ENCODE measurements at regions not wholly inside any gene's neighbourhood (a gene's known extent, or its start where the extent isn't known, plus 50 kb on each side); places are given as distances from the start of the nearest gene placed in this dataset.
A peak's percentile ranks its signal among the peaks of the same experiment; 100 is the strongest.
"Not testable (repeated sequence)": the region's sequence is repeated elsewhere in the genome, so short reads cannot be mapped to it uniquely, and the experiment has no call there.

DNA sequence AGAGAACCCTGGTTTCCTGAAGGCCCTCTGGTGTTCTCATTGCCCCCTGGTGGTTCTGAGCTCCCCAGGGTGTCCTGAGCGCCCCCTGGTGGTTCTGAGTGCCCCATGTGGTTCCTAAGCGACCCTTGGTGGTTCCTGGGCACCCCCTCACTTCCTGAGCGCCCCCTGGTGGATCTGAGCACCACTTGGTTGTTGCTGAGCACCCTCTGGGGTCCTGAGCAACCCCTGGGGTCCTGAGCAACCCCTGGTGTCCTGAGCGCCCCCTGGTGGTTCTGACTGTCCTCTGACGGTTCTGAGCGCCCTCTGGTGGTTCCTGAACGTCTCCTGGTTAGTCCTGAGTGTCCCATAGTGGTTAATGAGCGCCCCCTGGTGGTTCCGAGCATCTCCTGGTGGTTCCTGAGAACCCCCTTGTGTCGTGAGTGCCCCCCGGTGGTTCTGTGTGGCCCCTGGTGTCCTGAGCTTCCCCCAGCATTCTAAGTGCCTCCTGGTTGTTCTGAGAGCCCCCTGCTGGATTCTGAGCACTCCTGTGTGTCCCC, 568.3 kb downstream of the TMEM121 start:
- no peak overlapping the region for H3K4me3 ChIP-seq (ENCODE audit: low read length)
- DNase-seq (ENCODE audit: low read depth): no peak

DNA sequence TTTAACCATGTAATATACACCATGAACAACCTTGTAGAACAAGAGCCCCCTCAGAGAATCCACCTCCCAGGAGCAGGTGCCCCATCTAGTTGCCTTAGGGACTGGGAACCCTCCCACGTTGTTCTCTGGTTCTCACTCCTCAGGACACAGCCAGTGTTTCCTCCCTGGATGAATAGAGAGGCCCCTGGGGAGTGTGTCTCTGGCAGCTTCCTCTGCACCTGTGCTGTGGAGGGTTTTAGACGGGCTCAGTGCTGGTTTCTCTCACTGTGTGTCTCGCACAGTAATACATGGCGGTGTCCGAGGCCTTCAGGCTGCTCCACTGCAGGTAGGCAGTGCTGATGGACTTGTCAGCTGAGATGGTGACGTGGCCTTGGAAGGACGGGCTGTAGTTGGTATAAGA, 581.3 kb downstream of the TMEM121 start:
- no peak overlapping the region for H3K4me3 ChIP-seq (ENCODE audit: low read length)
- no peak for DNase-seq (ENCODE audit: low read depth)
- TF ChIP-seq, protein P1, sequence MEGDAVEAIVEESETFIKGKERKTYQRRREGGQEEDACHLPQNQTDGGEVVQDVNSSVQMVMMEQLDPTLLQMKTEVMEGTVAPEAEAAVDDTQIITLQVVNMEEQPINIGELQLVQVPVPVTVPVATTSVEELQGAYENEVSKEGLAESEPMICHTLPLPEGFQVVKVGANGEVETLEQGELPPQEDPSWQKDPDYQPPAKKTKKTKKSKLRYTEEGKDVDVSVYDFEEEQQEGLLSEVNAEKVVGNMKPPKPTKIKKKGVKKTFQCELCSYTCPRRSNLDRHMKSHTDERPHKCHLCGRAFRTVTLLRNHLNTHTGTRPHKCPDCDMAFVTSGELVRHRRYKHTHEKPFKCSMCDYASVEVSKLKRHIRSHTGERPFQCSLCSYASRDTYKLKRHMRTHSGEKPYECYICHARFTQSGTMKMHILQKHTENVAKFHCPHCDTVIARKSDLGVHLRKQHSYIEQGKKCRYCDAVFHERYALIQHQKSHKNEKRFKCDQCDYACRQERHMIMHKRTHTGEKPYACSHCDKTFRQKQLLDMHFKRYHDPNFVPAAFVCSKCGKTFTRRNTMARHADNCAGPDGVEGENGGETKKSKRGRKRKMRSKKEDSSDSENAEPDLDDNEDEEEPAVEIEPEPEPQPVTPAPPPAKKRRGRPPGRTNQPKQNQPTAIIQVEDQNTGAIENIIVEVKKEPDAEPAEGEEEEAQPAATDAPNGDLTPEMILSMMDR (conservative IDR thresholded peaks at IDR 0.05; ENCODE audit: low read depth, low read length): no peak

More for the DNA sequence above, 568.3 kb downstream of the TMEM121 start:
- TF ChIP-seq, protein P1 (conservative IDR thresholded peaks at IDR 0.05; ENCODE audit: low read depth, low read length): peak; percentile 8

DNA sequence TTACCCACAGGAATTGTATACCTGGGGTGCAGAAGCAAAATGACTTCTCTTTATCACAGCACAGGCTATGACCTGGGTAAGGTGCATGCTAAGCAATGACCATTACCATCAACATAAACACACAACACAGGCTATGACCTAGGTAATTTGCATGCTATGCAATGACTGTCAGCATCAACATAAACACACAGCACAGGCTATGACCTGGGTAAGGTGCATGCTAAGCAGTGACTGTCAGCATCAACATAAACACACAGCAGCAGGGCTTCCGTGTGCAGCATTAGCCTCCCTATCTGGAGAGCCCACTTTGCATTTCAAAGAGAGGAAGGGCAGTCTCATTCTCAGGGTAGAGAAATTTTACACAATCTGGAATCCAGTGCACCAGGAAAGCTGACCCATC, 583.0 kb downstream of the TMEM121 start:
- DNase-seq (ENCODE audit: low read depth): no peak
- no peak overlapping the region for H3K4me3 ChIP-seq (ENCODE audit: low read length)
- TF ChIP-seq, protein P1 (conservative IDR thresholded peaks at IDR 0.05; ENCODE audit: low read depth, low read length): no peak

DNA sequence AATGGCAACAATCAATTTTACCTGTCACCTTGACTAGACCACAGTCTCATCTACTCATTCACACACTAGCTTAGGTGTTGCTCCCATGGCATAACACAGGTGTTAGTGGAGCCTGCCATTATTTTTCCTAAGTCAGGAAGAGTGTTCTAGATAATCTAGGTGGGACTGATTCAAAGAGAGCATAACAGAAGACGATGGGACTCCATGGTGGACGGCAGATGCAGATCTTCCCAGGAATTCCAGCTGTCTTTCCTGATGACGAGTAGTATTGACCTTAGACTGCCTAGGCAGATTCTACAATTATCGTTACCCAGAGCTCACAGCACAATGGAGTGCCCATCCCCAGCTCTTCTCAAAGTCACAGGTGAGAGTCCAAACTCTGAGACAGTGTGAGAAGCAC, 589.0 kb downstream of the TMEM121 start:
- no peak for DNase-seq (ENCODE audit: low read depth)
- TF ChIP-seq, protein P1 (conservative IDR thresholded peaks at IDR 0.05; ENCODE audit: low read depth, low read length): no peak
- H3K4me3 ChIP-seq (ENCODE audit: low read length): no peak overlapping the region

DNA sequence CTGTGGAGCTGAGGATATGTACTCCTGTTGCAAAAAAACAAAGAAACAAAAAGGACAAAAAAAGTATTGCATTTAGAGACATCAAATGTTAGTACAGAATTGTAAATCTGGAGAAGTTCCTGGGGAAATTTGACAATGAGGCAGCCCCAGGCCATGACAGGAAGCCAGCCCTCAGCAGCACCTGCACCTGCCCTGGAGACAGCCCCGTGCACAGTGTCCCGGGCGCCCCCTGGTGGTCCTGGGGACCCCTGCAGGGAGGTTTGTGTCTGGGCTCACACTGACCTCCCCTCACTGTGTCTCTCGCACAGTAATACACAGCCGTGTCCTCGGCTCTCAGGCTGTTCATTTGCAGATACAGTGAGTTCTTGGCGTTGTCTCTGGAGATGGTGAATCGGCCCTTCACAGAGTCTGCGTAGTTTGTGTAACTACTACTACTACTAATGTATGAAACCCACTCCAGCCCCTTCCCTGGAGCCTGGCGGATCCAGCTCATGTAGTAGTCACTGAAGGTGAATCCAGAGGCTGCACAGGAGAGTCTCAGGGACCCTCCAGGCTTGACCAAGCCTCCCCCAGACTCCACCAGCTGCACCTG, 590.1 kb downstream of the TMEM121 start:
- H3K4me3 ChIP-seq (ENCODE audit: low read length); DNase-seq (ENCODE audit: low read depth): not testable (repeated sequence)

DNA sequence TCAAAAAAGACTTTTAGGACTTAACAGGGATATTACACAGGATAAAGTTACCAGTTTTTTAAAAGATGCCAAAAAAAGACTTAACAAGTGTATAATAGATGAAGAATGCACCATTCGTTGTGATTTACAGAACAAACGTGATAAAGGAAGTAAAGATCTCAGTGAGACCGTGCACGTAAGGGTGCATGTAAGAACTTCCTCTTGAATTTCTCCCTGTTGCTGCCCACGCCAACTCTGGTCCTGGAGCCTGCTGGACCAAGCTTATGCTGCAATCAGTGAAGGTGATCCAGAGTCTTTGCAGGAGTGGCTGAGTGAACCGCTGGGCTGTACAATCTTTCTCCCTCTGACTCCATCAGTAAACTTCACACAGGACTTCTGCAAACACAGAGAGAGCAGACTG, 593.7 kb downstream of the TMEM121 start:
- no peak for DNase-seq (ENCODE audit: low read depth)
- TF ChIP-seq, protein P1 (conservative IDR thresholded peaks at IDR 0.05; ENCODE audit: low read depth, low read length): no peak
- no peak overlapping the region for H3K4me3 ChIP-seq (ENCODE audit: low read length)

DNA sequence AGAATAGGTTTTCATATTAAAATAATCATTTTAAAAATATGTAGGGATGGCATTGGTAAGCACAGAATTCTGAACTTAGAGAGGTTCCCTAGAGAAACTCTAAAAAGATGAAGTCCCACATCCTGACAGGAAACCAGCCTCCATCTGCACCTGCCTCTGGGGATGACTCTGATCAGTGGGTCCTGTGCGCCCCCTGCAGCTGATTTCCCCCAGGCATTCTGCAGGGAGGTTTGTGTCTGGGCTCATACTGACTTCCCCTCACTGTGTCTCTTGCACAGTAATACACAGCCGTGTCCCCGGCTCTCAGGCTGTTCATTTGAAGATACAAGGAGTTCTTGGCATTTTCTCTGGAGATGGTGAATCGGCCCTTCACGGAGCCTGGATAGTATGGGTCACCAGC, 602.9 kb downstream of the TMEM121 start:
- DNase-seq (ENCODE audit: low read depth): no peak
- H3K4me3 ChIP-seq (ENCODE audit: low read length): no peak overlapping the region
- TF ChIP-seq, protein P1 (conservative IDR thresholded peaks at IDR 0.05; ENCODE audit: low read depth, low read length): no peak

DNA sequence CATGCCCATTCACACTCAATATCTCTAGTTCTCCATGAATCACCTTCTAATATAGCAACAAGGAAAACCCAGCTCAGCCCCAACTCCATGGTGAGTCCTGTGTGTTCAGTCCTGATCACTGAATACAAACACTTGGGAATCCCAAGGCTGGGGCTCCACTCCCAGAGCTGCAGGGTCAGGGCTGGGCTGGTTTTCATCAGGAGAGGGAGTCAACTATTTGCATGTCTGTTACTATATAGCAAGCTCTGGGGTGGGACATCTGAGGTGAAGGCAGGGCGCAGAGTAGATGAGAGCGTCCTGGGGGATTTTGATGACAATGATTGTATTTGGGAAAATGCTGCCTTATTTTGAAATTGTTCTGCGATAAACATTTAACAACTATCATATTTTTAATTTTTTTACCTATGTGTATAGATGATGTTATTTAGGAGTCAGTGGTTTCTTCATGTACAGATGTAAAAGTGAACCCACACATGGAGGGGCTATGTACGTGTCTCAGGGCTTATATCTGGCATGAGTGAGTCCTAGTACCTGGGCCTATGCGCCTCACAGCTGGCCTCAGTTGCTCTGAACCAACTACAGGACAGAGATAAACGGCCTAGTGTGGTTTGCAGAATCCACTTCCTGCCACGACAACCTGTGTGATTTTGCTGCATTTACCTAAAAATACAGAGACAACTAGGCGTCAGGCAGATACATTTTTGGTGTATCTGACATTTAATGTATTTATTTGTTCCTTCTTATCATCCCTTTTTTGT, 603.7 kb downstream of the TMEM121 start:
- not testable (repeated sequence) for H3K4me3 ChIP-seq (ENCODE audit: low read length); DNase-seq (ENCODE audit: low read depth)

DNA sequence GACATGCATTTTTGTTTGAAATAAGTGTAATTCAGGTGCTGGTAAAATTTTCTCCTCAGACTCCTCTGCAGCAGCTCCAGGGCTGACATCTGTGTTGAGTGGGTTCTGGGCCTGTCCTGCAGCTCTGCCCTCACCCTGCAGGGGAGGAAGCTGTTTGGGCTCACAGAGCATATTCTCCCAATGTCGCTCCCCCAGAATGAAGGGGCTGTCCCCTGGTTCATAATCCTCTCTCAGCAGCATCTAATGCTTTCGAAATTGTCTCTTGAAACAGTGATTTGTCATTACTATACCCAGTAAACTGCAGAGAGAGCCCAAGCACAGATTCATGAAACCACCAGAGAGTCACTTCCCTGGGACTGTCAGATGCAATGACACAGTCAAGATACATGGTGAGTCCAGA, 606.7 kb downstream of the TMEM121 start:
- not testable (repeated sequence) for DNase-seq (ENCODE audit: low read depth); H3K4me3 ChIP-seq (ENCODE audit: low read length)
